ENCODE measurements at regions not wholly inside any gene's neighbourhood (a gene's known extent, or its start where the extent isn't known, plus 50 kb on each side); places are given as distances from the start of the nearest gene placed in this dataset.

- TF ChIP-seq TCF12 (IDR thresholded peaks at IDR 0.05; ENCODE audit: low read depth, low read length) (no peak), CTCF (IDR thresholded peaks at IDR 0.05; ENCODE audit: control extremely low read depth in 1 of 3, insufficient read depth in 1 of 3, low read depth in 1 of 3, low read length in 3 of 3) (no peak), POLR2A (IDR thresholded peaks at IDR 0.05; ENCODE audit: control extremely low read depth in 1 of 2, low read depth in 2 of 2, low read length in 2 of 2) (no peak), YY1 (IDR thresholded peaks at IDR 0.05; ENCODE audit: low read depth, low read length) (no peak), TAF1 (IDR thresholded peaks at IDR 0.05; ENCODE audit: low read depth, low read length) (no peak), CHD7 (IDR thresholded peaks at IDR 0.05; ENCODE audit: insufficient replicate concordance, low read length) (no peak), CREB1 (IDR thresholded peaks at IDR 0.05) (no peak), SIN3A (conservative IDR thresholded peaks at IDR 0.05 in 1 of 2, IDR thresholded peaks at IDR 0.05 in 1 of 2; ENCODE audit: low read depth in 1 of 2, low read length in 2 of 2) (no peak)
These were observed 500.2 kb downstream of the EIPR1 start for GRCh38 chr2:2877427-2877826.

Data from H1 (cell line).